K562 (cell line): ENCODE measurements at regions not wholly inside any gene's neighbourhood (a gene's known extent, or its start where the extent isn't known, plus 50 kb on each side); places are given as distances from the start of the nearest gene placed in this dataset.

Experiments
- CBX3 ChIP-seq, 2 experiments: IDR thresholded peaks; 1 replicate in 1 of 2; 2 replicates in 1 of 2; pipeline ENCODE4 v1.6.1; 2012; ENCODE audit warnings: inconsistent platforms in 2 of 2, low read length in 2 of 2, borderline replicate concordance in 1 of 2, control low read depth in 1 of 2
- HDAC1 ChIP-seq, 2 experiments: fragments of 450-650 bp; IDR thresholded peaks; 2 replicates each; pipeline ENCODE4 v1.6.1; 2016 to 2017; ENCODE audit warnings: inconsistent platforms in 1 of 2, mild to moderate bottlenecking in 1 of 2, moderate library complexity in 1 of 2
- POLR2B ChIP-seq: fragments of 450-650 bp; IDR thresholded peaks from 2 replicates; pipeline ENCODE4 v1.6.1; 2018; ENCODE audit warnings: low read depth; ENCODE audit not compliant: partially characterized antibody
- SMAD3 ChIP-seq: fragments of 450-650 bp; formaldehyde crosslinking; conservative IDR thresholded peaks from 2 replicates; pipeline ENCODE4 v1.4.0; 2020; ENCODE audit warnings: mild to moderate bottlenecking
- SMARCE1 ChIP-seq: fragments of 450-650 bp; IDR thresholded peaks from 2 replicates; pipeline ENCODE4 v1.7.1; 2016; ENCODE audit warnings: mild to moderate bottlenecking
- TBP ChIP-seq: optimal IDR thresholded peaks from 2 replicates; pipeline ENCODE3; 2011; ENCODE audit warnings: low read depth, low read length, improper control_type of control experiment
- ZNF12 ChIP-seq: sonication (generic); formaldehyde crosslinking; IDR thresholded peaks from 2 replicates; pipeline ENCODE4 v1.4.0; 2020; ENCODE audit warnings: mild to moderate bottlenecking, missing genetic modification reagents
- ZNF224 ChIP-seq: sonication (generic); formaldehyde crosslinking; IDR thresholded peaks from 2 replicates; pipeline ENCODE4 v1.8.0; 2022; ENCODE audit warnings: mild to moderate bottlenecking, missing genetic modification reagents
- ZNF347 ChIP-seq: fragments of 450-650 bp; formaldehyde crosslinking; IDR thresholded peaks from 2 replicates; pipeline ENCODE4 v1.4.0; 2020; ENCODE audit warnings: low read depth, mild to moderate bottlenecking, moderate library complexity
- ZNF699 ChIP-seq: fragments of 250-450 bp; sonication (Bioruptor Pico); IDR thresholded peaks from 2 replicates; pipeline ENCODE4 v1.8.0; 2021; ENCODE audit warnings: mild to moderate bottlenecking, moderate library complexity; ENCODE audit not compliant: insufficient replicate concordance
- TF ChIP-seq, protein P1 (sequence below): IDR thresholded peaks from 2 replicates; pipeline ENCODE4 v1.6.1; 2011; ENCODE audit warnings: borderline replicate concordance, low read depth, mild to moderate bottlenecking, moderate library complexity, low read length; ENCODE audit not compliant: insufficient read depth, poor library complexity, severe bottlenecking
- TF ChIP-seq, protein P2 (sequence below): fragments of 250-450 bp; sonication (Bioruptor Pico); IDR thresholded peaks from 2 replicates; pipeline ENCODE4 v1.8.0; 2021; ENCODE audit warnings: moderate library complexity, mild to moderate bottlenecking, inconsistent platforms
- TF ChIP-seq, protein P3 (sequence below): fragments of 450-650 bp; IDR thresholded peaks from 2 replicates; pipeline ENCODE4 v1.6.1; 2018; ENCODE audit warnings: mild to moderate bottlenecking, low read depth; ENCODE audit not compliant: partially characterized antibody
- TF ChIP-seq, protein P4 (sequence below): fragments of 450-650 bp; IDR thresholded peaks from 2 replicates; pipeline ENCODE4 v1.6.1; 2017; ENCODE audit warnings: mild to moderate bottlenecking, moderate library complexity
- TF ChIP-seq, protein P5 (sequence below): fragments of 450-650 bp; IDR thresholded peaks from 2 replicates; pipeline ENCODE4 v1.6.1; 2014; ENCODE audit warnings: low read depth, mild to moderate bottlenecking, moderate library complexity, borderline replicate concordance
- TF ChIP-seq, protein P6 (sequence below): fragments of 250-450 bp; sonication (Bioruptor Pico); IDR thresholded peaks from 2 replicates; pipeline ENCODE4 v1.4.0; 2020; ENCODE audit warnings: mild to moderate bottlenecking, moderate library complexity, borderline replicate concordance

DNA sequence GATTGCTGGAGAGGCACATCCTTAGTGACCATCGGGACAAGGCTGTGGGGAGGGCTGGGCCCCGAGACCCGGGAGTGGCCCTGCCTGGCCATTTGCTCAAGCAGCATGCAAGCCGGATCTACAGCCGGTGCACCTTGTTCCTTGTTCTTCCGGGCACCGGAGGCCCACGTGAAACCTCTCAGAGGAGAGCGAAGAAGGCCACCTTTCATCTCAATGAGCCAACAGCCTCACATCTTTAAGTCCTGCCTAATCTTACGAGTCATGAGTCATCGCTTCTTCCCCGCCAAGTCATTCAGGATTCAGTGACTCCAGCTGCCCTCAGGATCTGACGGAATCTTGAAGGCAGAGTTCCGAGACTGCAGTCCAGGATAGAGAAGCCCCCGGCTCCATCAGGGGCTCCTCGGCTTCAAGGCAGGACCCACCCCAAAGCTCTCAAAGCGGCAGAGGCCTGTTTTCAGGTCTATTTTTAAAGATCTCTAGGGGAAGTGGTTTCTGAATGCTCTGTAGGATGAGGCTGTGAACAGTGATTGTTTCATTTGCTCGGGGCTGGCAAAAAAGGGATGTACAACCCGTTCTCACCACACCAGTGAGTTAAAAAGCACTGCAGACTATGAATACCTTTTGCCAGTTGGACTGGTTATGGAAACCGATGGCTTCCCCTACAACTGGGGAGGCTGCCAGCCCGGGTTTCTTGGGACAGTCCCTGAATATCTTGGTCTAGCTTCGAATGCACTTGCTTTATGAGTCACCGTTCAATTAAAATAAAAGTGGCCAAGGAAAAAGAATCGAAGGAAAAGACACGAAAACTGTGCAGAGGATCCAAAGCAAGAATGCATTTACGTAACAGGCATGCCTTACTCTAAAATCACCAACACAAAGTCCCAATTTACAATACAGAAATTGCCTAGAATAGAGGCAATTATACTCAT is 57.2 kb upstream of the ECHDC3 start (continued):
- TF ChIP-seq, protein P1, sequence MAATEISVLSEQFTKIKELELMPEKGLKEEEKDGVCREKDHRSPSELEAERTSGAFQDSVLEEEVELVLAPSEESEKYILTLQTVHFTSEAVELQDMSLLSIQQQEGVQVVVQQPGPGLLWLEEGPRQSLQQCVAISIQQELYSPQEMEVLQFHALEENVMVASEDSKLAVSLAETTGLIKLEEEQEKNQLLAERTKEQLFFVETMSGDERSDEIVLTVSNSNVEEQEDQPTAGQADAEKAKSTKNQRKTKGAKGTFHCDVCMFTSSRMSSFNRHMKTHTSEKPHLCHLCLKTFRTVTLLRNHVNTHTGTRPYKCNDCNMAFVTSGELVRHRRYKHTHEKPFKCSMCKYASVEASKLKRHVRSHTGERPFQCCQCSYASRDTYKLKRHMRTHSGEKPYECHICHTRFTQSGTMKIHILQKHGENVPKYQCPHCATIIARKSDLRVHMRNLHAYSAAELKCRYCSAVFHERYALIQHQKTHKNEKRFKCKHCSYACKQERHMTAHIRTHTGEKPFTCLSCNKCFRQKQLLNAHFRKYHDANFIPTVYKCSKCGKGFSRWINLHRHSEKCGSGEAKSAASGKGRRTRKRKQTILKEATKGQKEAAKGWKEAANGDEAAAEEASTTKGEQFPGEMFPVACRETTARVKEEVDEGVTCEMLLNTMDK = no peak
- TF ChIP-seq SMAD3 (CRISPR knock-in tag) (no peak), HDAC1 (IDR thresholded peaks at IDR 0.05) (peak in 1 of 2 experiments; percentile 71; a peak in 2 of 4 replicates), ZNF224 (CRISPR knock-in tag) (no peak), ZNF699 (CRISPR knock-in tag) (no peak), POLR2B (peak; percentile 44), CBX3 (IDR thresholded peaks at IDR 0.05; ENCODE audit: borderline replicate concordance in 1 of 2, low read length in 2 of 2) (no peak; a peak in 1 of 3 replicates), TBP (no peak), ZNF347 (CRISPR knock-in tag) (no peak), ZNF12 (no peak), SMARCE1 (peak; percentile 87)
- TF ChIP-seq, protein P2, sequence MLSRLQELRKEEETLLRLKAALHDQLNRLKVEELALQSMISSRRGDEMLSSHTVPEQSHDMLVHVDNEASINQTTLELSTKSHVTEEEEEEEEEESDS = no peak
- TF ChIP-seq, protein P3, sequence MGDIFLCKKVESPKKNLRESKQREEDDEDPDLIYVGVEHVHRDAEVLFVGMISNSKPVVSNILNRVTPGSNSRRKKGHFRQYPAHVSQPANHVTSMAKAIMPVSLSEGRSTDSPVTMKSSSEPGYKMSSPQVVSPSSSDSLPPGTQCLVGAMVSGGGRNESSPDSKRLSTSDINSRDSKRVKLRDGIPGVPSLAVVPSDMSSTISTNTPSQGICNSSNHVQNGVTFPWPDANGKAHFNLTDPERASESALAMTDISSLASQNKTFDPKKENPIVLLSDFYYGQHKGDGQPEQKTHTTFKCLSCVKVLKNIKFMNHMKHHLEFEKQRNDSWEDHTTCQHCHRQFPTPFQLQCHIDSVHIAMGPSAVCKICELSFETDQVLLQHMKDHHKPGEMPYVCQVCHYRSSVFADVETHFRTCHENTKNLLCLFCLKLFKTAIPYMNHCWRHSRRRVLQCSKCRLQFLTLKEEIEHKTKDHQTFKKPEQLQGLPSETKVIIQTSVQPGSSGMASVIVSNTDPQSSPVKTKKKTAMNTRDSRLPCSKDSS = no peak
- TF ChIP-seq, protein P4, sequence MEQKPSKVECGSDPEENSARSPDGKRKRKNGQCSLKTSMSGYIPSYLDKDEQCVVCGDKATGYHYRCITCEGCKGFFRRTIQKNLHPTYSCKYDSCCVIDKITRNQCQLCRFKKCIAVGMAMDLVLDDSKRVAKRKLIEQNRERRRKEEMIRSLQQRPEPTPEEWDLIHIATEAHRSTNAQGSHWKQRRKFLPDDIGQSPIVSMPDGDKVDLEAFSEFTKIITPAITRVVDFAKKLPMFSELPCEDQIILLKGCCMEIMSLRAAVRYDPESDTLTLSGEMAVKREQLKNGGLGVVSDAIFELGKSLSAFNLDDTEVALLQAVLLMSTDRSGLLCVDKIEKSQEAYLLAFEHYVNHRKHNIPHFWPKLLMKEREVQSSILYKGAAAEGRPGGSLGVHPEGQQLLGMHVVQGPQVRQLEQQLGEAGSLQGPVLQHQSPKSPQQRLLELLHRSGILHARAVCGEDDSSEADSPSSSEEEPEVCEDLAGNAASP = no peak
- TF ChIP-seq, protein P5, sequence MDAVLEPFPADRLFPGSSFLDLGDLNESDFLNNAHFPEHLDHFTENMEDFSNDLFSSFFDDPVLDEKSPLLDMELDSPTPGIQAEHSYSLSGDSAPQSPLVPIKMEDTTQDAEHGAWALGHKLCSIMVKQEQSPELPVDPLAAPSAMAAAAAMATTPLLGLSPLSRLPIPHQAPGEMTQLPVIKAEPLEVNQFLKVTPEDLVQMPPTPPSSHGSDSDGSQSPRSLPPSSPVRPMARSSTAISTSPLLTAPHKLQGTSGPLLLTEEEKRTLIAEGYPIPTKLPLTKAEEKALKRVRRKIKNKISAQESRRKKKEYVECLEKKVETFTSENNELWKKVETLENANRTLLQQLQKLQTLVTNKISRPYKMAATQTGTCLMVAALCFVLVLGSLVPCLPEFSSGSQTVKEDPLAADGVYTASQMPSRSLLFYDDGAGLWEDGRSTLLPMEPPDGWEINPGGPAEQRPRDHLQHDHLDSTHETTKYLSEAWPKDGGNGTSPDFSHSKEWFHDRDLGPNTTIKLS = peak; percentile 25; the same call in 1 of the 2 replicates
- TF ChIP-seq, protein P6, sequence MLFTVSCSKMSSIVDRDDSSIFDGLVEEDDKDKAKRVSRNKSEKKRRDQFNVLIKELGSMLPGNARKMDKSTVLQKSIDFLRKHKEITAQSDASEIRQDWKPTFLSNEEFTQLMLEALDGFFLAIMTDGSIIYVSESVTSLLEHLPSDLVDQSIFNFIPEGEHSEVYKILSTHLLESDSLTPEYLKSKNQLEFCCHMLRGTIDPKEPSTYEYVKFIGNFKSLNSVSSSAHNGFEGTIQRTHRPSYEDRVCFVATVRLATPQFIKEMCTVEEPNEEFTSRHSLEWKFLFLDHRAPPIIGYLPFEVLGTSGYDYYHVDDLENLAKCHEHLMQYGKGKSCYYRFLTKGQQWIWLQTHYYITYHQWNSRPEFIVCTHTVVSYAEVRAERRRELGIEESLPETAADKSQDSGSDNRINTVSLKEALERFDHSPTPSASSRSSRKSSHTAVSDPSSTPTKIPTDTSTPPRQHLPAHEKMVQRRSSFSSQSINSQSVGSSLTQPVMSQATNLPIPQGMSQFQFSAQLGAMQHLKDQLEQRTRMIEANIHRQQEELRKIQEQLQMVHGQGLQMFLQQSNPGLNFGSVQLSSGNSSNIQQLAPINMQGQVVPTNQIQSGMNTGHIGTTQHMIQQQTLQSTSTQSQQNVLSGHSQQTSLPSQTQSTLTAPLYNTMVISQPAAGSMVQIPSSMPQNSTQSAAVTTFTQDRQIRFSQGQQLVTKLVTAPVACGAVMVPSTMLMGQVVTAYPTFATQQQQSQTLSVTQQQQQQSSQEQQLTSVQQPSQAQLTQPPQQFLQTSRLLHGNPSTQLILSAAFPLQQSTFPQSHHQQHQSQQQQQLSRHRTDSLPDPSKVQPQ (CRISPR knock-in tag) = no peak
